K562 (cell line): ENCODE measurements at regions not wholly inside any gene's neighbourhood (a gene's known extent, or its start where the extent isn't known, plus 50 kb on each side); places are given as distances from the start of the nearest gene placed in this dataset.
A peak's percentile ranks its signal among the peaks of the same experiment; 100 is the strongest.

ENCODE experiments used
- ETV6 ChIP-seq, 3 experiments: fragments of 150-350 bp in 1 of 3; sonication (generic) in 1 of 3; formaldehyde crosslinking in 1 of 3; IDR thresholded peaks; 2 replicates each; pipeline versions ENCODE4 v1.6.1 to v1.8.0; 2014 to 2022; ENCODE audit warnings: borderline replicate concordance in 2 of 3, low read depth in 2 of 3, antibody characterized with exemption in 1 of 3, low read length in 1 of 3, mild to moderate bottlenecking in 1 of 3, missing genetic modification reagents in 1 of 3
- ILF3 ChIP-seq: fragments of 450-650 bp; IDR thresholded peaks from 2 replicates; pipeline ENCODE4 v1.6.1; 2018; ENCODE audit warnings: antibody characterized with exemption, mild to moderate bottlenecking, moderate library complexity, borderline replicate concordance
- LCOR ChIP-seq: sonication (generic); formaldehyde crosslinking; IDR thresholded peaks from 2 replicates; pipeline ENCODE4 v1.8.0; 2022; ENCODE audit warnings: mild to moderate bottlenecking, missing genetic modification reagents
- POLR2A ChIP-seq: fragments of 450-650 bp; conservative IDR thresholded peaks from 2 replicates; pipeline ENCODE4 v1.6.1; 2016
- RBM25 ChIP-seq: fragments of 200-400 bp; formaldehyde crosslinking; IDR thresholded peaks from 2 replicates; pipeline ENCODE4 v1.6.1; 2018; ENCODE audit warnings: low read length, low read depth, moderate library complexity; ENCODE audit not compliant: severe bottlenecking
- SAP30 ChIP-seq: fragments of 200-600 bp; sonication (generic); IDR thresholded peaks from 2 replicates; pipeline ENCODE4 v1.6.1; 2012; ENCODE audit warnings: borderline replicate concordance, low read depth, mild to moderate bottlenecking, moderate library complexity, low read length, control low read depth, inconsistent platforms; ENCODE audit not compliant: insufficient read depth, poor library complexity, severe bottlenecking
- SMC3 ChIP-seq: conservative IDR thresholded peaks from 2 replicates; pipeline ENCODE4 v1.6.1; 2011; ENCODE audit warnings: low read depth, low read length, improper control_type of control experiment; ENCODE audit not compliant: insufficient read depth
- TCF15 ChIP-seq: fragments of 250-450 bp; sonication (Bioruptor Pico); IDR thresholded peaks from 2 replicates; pipeline ENCODE4 v1.8.0; 2022; ENCODE audit warnings: moderate library complexity, mild to moderate bottlenecking, inconsistent platforms
- ZFP1 ChIP-seq: fragments of 450-650 bp; formaldehyde crosslinking; IDR thresholded peaks from 2 replicates; pipeline ENCODE4 v1.4.0; 2020; ENCODE audit warnings: mild to moderate bottlenecking, mixed read lengths
- ZNF197 ChIP-seq: fragments of 200-800 bp; sonication (Bioruptor generic); IDR thresholded peaks from 2 replicates; pipeline ENCODE4 v1.6.1; 2016; ENCODE audit warnings: low read depth, missing genetic modification characterization, missing compliant biosample characterization
- ZNF740 ChIP-seq, 3 experiments: fragments of 200-800 bp in 1 of 3; sonication (Bioruptor generic) in 1 of 3; sonication (generic) in 1 of 3; formaldehyde crosslinking in 1 of 3; IDR thresholded peaks; 2 replicates each; pipeline versions ENCODE4 v1.6.1 to v1.8.0; 2016 to 2022; ENCODE audit warnings: mild to moderate bottlenecking in 2 of 3, missing compliant biosample characterization in 2 of 3, missing genetic modification characterization in 2 of 3, missing genetic modification reagents in 1 of 3
- TF ChIP-seq, protein P1 (sequence below): fragments of 200-600 bp; sonication (generic); IDR thresholded peaks from one replicate; pipeline ENCODE4 v1.6.1; 2012; ENCODE audit warnings: mild to moderate bottlenecking, low read depth, low read length, inconsistent platforms
- TF ChIP-seq, protein P2 (sequence below): fragments of 450-650 bp; conservative IDR thresholded peaks from 2 replicates; pipeline ENCODE4 v1.6.1; 2016; ENCODE audit warnings: missing genetic modification characterization, low read depth, mild to moderate bottlenecking, missing compliant biosample characterization, moderate library complexity

GRCh38 chr1:244303610-244303969 is 148.1 kb downstream of the ADSS2 start (continued):
- TF ChIP-seq, protein P1, sequence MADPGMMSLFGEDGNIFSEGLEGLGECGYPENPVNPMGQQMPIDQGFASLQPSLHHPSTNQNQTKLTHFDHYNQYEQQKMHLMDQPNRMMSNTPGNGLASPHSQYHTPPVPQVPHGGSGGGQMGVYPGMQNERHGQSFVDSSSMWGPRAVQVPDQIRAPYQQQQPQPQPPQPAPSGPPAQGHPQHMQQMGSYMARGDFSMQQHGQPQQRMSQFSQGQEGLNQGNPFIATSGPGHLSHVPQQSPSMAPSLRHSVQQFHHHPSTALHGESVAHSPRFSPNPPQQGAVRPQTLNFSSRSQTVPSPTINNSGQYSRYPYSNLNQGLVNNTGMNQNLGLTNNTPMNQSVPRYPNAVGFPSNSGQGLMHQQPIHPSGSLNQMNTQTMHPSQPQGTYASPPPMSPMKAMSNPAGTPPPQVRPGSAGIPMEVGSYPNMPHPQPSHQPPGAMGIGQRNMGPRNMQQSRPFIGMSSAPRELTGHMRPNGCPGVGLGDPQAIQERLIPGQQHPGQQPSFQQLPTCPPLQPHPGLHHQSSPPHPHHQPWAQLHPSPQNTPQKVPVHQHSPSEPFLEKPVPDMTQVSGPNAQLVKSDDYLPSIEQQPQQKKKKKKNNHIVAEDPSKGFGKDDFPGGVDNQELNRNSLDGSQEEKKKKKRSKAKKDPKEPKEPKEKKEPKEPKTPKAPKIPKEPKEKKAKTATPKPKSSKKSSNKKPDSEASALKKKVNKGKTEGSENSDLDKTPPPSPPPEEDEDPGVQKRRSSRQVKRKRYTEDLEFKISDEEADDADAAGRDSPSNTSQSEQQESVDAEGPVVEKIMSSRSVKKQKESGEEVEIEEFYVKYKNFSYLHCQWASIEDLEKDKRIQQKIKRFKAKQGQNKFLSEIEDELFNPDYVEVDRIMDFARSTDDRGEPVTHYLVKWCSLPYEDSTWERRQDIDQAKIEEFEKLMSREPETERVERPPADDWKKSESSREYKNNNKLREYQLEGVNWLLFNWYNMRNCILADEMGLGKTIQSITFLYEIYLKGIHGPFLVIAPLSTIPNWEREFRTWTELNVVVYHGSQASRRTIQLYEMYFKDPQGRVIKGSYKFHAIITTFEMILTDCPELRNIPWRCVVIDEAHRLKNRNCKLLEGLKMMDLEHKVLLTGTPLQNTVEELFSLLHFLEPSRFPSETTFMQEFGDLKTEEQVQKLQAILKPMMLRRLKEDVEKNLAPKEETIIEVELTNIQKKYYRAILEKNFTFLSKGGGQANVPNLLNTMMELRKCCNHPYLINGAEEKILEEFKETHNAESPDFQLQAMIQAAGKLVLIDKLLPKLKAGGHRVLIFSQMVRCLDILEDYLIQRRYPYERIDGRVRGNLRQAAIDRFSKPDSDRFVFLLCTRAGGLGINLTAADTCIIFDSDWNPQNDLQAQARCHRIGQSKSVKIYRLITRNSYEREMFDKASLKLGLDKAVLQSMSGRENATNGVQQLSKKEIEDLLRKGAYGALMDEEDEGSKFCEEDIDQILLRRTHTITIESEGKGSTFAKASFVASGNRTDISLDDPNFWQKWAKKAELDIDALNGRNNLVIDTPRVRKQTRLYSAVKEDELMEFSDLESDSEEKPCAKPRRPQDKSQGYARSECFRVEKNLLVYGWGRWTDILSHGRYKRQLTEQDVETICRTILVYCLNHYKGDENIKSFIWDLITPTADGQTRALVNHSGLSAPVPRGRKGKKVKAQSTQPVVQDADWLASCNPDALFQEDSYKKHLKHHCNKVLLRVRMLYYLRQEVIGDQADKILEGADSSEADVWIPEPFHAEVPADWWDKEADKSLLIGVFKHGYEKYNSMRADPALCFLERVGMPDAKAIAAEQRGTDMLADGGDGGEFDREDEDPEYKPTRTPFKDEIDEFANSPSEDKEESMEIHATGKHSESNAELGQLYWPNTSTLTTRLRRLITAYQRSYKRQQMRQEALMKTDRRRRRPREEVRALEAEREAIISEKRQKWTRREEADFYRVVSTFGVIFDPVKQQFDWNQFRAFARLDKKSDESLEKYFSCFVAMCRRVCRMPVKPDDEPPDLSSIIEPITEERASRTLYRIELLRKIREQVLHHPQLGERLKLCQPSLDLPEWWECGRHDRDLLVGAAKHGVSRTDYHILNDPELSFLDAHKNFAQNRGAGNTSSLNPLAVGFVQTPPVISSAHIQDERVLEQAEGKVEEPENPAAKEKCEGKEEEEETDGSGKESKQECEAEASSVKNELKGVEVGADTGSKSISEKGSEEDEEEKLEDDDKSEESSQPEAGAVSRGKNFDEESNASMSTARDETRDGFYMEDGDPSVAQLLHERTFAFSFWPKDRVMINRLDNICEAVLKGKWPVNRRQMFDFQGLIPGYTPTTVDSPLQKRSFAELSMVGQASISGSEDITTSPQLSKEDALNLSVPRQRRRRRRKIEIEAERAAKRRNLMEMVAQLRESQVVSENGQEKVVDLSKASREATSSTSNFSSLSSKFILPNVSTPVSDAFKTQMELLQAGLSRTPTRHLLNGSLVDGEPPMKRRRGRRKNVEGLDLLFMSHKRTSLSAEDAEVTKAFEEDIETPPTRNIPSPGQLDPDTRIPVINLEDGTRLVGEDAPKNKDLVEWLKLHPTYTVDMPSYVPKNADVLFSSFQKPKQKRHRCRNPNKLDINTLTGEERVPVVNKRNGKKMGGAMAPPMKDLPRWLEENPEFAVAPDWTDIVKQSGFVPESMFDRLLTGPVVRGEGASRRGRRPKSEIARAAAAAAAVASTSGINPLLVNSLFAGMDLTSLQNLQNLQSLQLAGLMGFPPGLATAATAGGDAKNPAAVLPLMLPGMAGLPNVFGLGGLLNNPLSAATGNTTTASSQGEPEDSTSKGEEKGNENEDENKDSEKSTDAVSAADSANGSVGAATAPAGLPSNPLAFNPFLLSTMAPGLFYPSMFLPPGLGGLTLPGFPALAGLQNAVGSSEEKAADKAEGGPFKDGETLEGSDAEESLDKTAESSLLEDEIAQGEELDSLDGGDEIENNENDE: no peak
- TF ChIP-seq POLR2A (0 out of 2 replicates have a peak, but pooled peaks have one; percentile 1), TCF15 (CRISPR knock-in tag) (0 out of 2 replicates have a peak, but pooled peaks have one; percentile 2), LCOR (CRISPR knock-in tag) (no peak), SMC3 (no peak), RBM25 (no peak), ETV6 (IDR thresholded peaks at IDR 0.05; ENCODE audit: borderline replicate concordance in 1 of 2, low read depth in 2 of 2, low read length in 1 of 2) (no peak), ETV6 (CRISPR knock-in tag; IDR thresholded peaks at IDR 0.05; ENCODE audit: borderline replicate concordance) (no peak), SAP30 (no peak), ZFP1 (CRISPR knock-in tag) (no peak), ILF3 (no peak), ZNF740 (CRISPR knock-in tag; IDR thresholded peaks at IDR 0.05) (0 out of 2 replicates have a peak, but pooled peaks have one; percentile 1), ZNF740 (tag; IDR thresholded peaks at IDR 0.05) (peak in 1 of 2 experiments; percentile 71; a peak in 1 of 4 replicates), ZNF197 (CRISPR knock-in tag) (peak; percentile 61; the same call in 1 of the 2 replicates)
- TF ChIP-seq, protein P2, sequence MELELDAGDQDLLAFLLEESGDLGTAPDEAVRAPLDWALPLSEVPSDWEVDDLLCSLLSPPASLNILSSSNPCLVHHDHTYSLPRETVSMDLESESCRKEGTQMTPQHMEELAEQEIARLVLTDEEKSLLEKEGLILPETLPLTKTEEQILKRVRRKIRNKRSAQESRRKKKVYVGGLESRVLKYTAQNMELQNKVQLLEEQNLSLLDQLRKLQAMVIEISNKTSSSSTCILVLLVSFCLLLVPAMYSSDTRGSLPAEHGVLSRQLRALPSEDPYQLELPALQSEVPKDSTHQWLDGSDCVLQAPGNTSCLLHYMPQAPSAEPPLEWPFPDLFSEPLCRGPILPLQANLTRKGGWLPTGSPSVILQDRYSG: 0 out of 2 replicates have a peak, but pooled peaks have one; percentile 19
